HUES6 (cell line): ENCODE measurements at regions not wholly inside any gene's neighbourhood (a gene's known extent, or its start where the extent isn't known, plus 50 kb on each side); places are given as distances from the start of the nearest gene placed in this dataset.

Source experiments
- H3K27ac ChIP-seq: 2 replicates; pipeline ENCODE4 v1.7.0; 2013; ENCODE audit warnings: low read depth, mild to moderate bottlenecking, low read length, inconsistent platforms
- H3K27me3 ChIP-seq: 2 replicates; pipeline ENCODE4 v1.6.1; 2013; ENCODE audit warnings: low read length; ENCODE audit not compliant: control insufficient read depth, insufficient read depth
- H3K36me3 ChIP-seq: 2 replicates; pipeline ENCODE4 v1.6.1; 2013; ENCODE audit warnings: low read length; ENCODE audit not compliant: control insufficient read depth, insufficient read depth
- H3K4me1 ChIP-seq: 2 replicates; pipeline ENCODE4 v1.6.1; 2013; ENCODE audit warnings: low read length; ENCODE audit not compliant: control insufficient read depth, insufficient read depth
- H3K4me3 ChIP-seq: 2 replicates; pipeline ENCODE4 v1.5.1; 2013; ENCODE audit warnings: low read depth, low read length
- H3K9ac ChIP-seq: one replicate; pipeline ENCODE4 v1.6.1; 2013; ENCODE audit warnings: mild to moderate bottlenecking, low read length
- H3K9me3 ChIP-seq: 2 replicates; pipeline ENCODE4 v1.6.1; 2013; ENCODE audit warnings: low read depth, low read length; ENCODE audit not compliant: control insufficient read depth, insufficient read depth

GRCh38 chr4:81541161-81541945 lies 69.6 kb upstream of the RASGEF1B start:
- Histone ChIP-seq H3K4me1 (no peaks in the 10 kb centered on the region), H3K36me3 (no peaks in the 10 kb centered on the region), H3K9ac (no peak overlapping the region), H3K27ac (no peak overlapping the region), H3K4me3 (no peak overlapping the region), H3K9me3 (no peaks in the 10 kb centered on the region), H3K27me3 (no peaks in the 10 kb centered on the region)

GRCh38 chr4:81538716-81539427 lies 67.2 kb upstream of the RASGEF1B start:
- Histone ChIP-seq H3K27ac (no peak overlapping the region), H3K27me3 (no peaks in the 10 kb centered on the region), H3K36me3 (no peaks in the 10 kb centered on the region), H3K9ac (no peak overlapping the region), H3K4me1 (no peaks in the 10 kb centered on the region), H3K4me3 (no peak overlapping the region), H3K9me3 (no peaks in the 10 kb centered on the region)

GRCh38 chr4:81531410-81531809 lies 59.7 kb upstream of the RASGEF1B start:
- Histone ChIP-seq H3K4me1 (no peaks in the 10 kb centered on the region), H3K9me3 (no peaks in the 10 kb centered on the region), H3K36me3 (no peaks in the 10 kb centered on the region), H3K9ac (no peak overlapping the region), H3K27ac (no peak overlapping the region), H3K27me3 (no peaks in the 10 kb centered on the region), H3K4me3 (no peak overlapping the region)

GRCh38 chr4:81528979-81529378 lies 57.3 kb upstream of the RASGEF1B start:
- H3K27ac ChIP-seq: no peak overlapping the region
- no peaks in the 10 kb centered on the region for H3K27me3 ChIP-seq
- no peaks in the 10 kb centered on the region for H3K36me3 ChIP-seq
- H3K4me3 ChIP-seq: no peak overlapping the region
- no peaks in the 10 kb centered on the region for H3K9me3 ChIP-seq
- no peak overlapping the region for H3K9ac ChIP-seq
- peaks cover 1% of the 10 kb centered on the region; the same call in 1 of the 2 replicates for H3K4me1 ChIP-seq

DNA sequence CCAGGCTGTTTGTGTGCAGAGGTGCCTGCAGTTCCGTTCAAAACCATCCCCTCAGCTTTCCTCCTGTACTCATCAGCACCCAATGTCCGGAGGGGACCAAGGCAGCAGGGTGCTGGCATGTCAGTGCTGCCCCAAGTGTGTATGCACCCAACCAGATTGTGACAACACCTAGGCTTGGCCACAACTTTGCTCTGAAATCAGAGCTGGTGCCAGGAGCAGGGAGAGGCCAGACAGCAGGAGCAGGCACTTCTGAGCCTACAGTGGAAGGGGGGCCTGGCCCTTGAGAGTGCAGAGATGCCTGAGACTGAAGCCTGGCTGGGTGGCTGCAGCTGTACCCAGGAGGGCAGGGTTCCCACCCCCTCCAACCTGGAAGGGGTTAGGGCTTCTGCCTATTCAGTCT lies 56.5 kb upstream of the RASGEF1B start:
- H3K4me1 ChIP-seq: peaks cover 6% of the 10 kb centered on the region; the same call in 1 of the 2 replicates
- H3K9ac ChIP-seq: no peak overlapping the region
- H3K36me3 ChIP-seq: no peaks in the 10 kb centered on the region
- H3K9me3 ChIP-seq: no peaks in the 10 kb centered on the region
- no peak overlapping the region for H3K27ac ChIP-seq
- H3K27me3 ChIP-seq: no peaks in the 10 kb centered on the region
- H3K4me3 ChIP-seq: no peak overlapping the region

- Histone ChIP-seq H3K4me1 (peaks cover 6% of the 10 kb centered on the region; the same call in 1 of the 2 replicates), H3K4me3 (no peak overlapping the region), H3K27me3 (no peaks in the 10 kb centered on the region), H3K36me3 (no peaks in the 10 kb centered on the region), H3K9ac (no peak overlapping the region), H3K27ac (no peak overlapping the region), H3K9me3 (no peaks in the 10 kb centered on the region)
Observed at GRCh38 chr4:81527709-81528108, 56.0 kb upstream of the RASGEF1B start.

DNA sequence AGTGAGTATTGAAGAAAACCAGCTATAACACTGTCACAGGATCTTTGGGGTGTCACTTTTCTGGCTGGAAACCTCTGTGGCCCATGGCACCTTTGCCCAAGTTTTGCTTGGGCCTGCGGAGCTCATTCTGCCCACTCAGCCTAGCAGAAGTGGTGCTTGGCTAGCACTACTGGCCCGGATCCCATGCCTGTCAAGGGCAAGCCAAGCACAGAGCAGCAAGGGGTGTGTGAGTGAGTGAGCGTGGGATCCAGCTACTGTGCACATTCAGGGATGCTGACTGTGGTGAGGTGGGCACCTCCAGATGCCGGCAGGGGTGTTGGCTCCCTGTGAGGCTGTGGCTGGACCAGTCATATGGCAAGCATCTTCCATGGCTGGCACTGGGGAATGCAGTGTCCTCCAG lies 55.4 kb upstream of the RASGEF1B start:
- no peaks in the 10 kb centered on the region for H3K9me3 ChIP-seq
- no peaks in the 10 kb centered on the region for H3K27me3 ChIP-seq
- H3K4me3 ChIP-seq: no peak overlapping the region
- no peak overlapping the region for H3K9ac ChIP-seq
- no peak overlapping the region for H3K27ac ChIP-seq
- peaks cover 6% of the 10 kb centered on the region; the same call in 1 of the 2 replicates for H3K4me1 ChIP-seq
- H3K36me3 ChIP-seq: no peaks in the 10 kb centered on the region

- Histone ChIP-seq H3K9me3 (no peaks in the 10 kb centered on the region), H3K4me3 (no peak overlapping the region), H3K27me3 (no peaks in the 10 kb centered on the region)
Observed at GRCh38 chr4:81526706-81527105, 55.0 kb upstream of the RASGEF1B start.

DNA sequence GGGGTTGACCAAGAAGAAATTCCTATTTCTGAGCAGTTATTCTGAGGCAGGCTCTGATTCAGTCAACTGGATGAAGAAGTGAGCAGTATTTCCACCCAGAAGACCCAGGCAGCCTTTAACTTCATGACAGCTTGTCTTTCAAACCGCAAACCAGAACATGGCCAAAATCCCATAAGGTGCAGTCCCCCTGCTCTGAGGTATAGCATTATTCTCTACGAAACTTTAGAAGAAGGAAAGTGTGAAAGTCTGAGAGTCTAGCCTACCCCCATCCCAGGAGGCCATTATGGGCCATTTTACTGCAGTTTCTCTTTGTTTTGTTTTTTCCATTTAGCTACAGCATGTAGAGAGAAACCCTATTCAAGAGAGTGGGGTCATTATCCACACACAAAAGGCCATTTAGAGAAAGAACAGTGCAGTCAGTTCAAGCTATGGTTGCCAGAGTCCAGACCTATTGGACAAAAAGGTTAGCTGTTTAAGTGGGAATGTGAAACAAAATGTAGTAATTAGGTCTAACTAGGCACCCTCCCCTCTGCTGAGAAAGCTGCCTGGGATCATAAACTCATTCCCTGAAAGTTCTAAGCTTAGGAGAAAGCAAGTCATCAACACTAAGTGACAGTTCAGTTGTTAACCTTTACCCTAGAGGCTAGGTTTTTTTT lies 52.1 kb upstream of the RASGEF1B start:
- Histone ChIP-seq H3K27ac (no peak overlapping the region), H3K9ac (no peak overlapping the region), H3K36me3 (no peaks in the 10 kb centered on the region), H3K4me3 (no peak overlapping the region), H3K9me3 (no peaks in the 10 kb centered on the region), H3K4me1 (peaks cover 20% of the 10 kb centered on the region), H3K27me3 (no peaks in the 10 kb centered on the region)

More at GRCh38 chr4:81526706-81527105, 55.0 kb upstream of the RASGEF1B start:
- H3K27ac ChIP-seq: no peak overlapping the region
- H3K4me1 ChIP-seq: peaks cover 6% of the 10 kb centered on the region; the same call in 1 of the 2 replicates
- no peak overlapping the region for H3K9ac ChIP-seq
- H3K36me3 ChIP-seq: no peaks in the 10 kb centered on the region

- H3K36me3 ChIP-seq: no peaks in the 10 kb centered on the region
- no peaks in the 10 kb centered on the region for H3K27me3 ChIP-seq
- peaks cover 30% of the 10 kb centered on the region for H3K4me1 ChIP-seq
- H3K9ac ChIP-seq: no peak overlapping the region
- H3K27ac ChIP-seq: no peak overlapping the region
- H3K9me3 ChIP-seq: no peaks in the 10 kb centered on the region
- no peak overlapping the region for H3K4me3 ChIP-seq
Observed at GRCh38 chr4:81522711-81523110, 51.0 kb upstream of the RASGEF1B start.

- H3K27ac ChIP-seq: no peak overlapping the region
- no peak overlapping the region for H3K4me3 ChIP-seq
- no peaks in the 10 kb centered on the region for H3K27me3 ChIP-seq
- H3K9ac ChIP-seq: no peak overlapping the region
- no peaks in the 10 kb centered on the region for H3K9me3 ChIP-seq
- peaks cover 30% of the 10 kb centered on the region for H3K4me1 ChIP-seq
- H3K36me3 ChIP-seq: no peaks in the 10 kb centered on the region
Observed at GRCh38 chr4:81521708-81522107, 50.0 kb upstream of the RASGEF1B start.
